ENCODE measurements at regions not wholly inside any gene's neighbourhood (a gene's known extent, or its start where the extent isn't known, plus 50 kb on each side); places are given as distances from the start of the nearest gene placed in this dataset.
A peak's percentile ranks its signal among the peaks of the same experiment; 100 is the strongest.

DNA sequence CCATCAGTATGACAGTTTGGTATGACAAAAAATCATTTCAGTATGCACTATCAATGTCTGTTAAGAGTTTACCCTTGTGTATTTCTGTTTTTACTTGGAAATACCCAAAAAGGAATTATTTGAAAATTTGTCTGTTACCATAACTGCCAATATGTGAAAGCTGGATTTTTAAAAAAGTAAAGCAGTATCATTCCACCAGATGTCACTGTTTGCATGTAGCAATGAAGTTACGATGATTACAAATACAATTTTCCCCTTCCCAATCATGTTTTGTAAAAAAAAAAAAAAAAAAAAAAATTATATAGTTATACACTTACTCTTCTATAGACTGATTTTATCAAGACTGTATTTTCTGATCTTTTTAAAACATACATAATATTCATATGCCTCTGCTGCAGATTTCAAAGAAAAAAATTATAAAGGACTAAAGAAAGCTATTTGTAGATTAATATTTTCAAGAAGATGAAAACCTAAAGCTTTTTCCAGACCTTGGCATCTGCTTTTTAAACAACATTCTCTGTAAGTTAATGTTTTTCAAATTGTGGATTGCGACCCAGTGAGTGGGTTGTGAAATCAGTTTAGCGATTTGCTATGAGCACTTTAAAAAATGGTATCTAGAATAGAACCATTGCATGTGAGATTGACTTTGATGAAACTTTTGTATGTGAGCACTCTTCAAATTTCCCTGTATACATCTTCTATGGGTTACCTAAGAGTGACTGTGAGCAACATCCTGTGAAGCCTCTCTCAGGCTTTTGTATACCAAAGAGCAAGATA is 114.2 kb downstream of the TTC6 start (continued):
- TF ChIP-seq, protein P1, sequence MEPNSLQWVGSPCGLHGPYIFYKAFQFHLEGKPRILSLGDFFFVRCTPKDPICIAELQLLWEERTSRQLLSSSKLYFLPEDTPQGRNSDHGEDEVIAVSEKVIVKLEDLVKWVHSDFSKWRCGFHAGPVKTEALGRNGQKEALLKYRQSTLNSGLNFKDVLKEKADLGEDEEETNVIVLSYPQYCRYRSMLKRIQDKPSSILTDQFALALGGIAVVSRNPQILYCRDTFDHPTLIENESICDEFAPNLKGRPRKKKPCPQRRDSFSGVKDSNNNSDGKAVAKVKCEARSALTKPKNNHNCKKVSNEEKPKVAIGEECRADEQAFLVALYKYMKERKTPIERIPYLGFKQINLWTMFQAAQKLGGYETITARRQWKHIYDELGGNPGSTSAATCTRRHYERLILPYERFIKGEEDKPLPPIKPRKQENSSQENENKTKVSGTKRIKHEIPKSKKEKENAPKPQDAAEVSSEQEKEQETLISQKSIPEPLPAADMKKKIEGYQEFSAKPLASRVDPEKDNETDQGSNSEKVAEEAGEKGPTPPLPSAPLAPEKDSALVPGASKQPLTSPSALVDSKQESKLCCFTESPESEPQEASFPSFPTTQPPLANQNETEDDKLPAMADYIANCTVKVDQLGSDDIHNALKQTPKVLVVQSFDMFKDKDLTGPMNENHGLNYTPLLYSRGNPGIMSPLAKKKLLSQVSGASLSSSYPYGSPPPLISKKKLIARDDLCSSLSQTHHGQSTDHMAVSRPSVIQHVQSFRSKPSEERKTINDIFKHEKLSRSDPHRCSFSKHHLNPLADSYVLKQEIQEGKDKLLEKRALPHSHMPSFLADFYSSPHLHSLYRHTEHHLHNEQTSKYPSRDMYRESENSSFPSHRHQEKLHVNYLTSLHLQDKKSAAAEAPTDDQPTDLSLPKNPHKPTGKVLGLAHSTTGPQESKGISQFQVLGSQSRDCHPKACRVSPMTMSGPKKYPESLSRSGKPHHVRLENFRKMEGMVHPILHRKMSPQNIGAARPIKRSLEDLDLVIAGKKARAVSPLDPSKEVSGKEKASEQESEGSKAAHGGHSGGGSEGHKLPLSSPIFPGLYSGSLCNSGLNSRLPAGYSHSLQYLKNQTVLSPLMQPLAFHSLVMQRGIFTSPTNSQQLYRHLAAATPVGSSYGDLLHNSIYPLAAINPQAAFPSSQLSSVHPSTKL (CRISPR knock-in tag; IDR thresholded peaks at IDR 0.05): 0 out of 2 replicates have a peak, but pooled peaks have one; percentile 32
- TF ChIP-seq, protein P2, sequence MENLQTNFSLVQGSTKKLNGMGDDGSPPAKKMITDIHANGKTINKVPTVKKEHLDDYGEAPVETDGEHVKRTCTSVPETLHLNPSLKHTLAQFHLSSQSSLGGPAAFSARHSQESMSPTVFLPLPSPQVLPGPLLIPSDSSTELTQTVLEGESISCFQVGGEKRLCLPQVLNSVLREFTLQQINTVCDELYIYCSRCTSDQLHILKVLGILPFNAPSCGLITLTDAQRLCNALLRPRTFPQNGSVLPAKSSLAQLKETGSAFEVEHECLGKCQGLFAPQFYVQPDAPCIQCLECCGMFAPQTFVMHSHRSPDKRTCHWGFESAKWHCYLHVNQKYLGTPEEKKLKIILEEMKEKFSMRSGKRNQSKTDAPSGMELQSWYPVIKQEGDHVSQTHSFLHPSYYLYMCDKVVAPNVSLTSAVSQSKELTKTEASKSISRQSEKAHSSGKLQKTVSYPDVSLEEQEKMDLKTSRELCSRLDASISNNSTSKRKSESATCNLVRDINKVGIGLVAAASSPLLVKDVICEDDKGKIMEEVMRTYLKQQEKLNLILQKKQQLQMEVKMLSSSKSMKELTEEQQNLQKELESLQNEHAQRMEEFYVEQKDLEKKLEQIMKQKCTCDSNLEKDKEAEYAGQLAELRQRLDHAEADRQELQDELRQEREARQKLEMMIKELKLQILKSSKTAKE (CRISPR knock-in tag; IDR thresholded peaks at IDR 0.05; ENCODE audit: borderline replicate concordance): no peak
- TF ChIP-seq GATAD2A (CRISPR knock-in tag; IDR thresholded peaks at IDR 0.05): peak; percentile 41
- TF ChIP-seq, protein P3, sequence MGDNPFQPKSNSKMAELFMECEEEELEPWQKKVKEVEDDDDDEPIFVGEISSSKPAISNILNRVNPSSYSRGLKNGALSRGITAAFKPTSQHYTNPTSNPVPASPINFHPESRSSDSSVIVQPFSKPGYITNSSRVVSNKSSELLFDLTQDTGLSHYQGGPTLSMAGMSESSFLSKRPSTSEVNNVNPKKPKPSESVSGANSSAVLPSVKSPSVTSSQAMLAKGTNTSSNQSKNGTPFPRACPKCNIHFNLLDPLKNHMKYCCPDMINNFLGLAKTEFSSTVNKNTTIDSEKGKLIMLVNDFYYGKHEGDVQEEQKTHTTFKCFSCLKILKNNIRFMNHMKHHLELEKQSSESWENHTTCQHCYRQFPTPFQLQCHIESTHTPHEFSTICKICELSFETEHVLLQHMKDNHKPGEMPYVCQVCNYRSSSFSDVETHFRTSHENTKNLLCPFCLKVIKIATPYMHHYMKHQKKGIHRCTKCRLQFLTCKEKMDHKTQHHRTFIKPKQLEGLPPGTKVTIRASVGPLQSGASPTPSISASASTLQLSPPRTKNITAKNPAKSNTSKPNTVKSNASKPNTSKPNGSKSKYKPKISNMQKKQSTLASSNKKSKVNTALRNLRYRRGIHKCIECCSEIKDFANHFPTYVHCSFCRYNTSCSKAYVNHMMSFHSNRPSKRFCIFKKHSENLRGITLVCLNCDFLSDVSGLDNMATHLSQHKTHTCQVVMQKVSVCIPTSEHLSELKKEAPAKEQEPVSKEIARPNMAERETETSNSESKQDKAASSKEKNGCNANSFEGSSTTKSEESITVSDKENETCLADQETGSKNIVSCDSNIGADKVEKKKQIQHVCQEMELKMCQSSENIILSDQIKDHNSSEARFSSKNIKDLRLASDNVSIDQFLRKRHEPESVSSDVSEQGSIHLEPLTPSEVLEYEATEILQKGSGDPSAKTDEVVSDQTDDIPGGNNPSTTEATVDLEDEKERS (CRISPR knock-in tag; IDR thresholded peaks at IDR 0.05): no peak
- no peak for TF ChIP-seq ZNF329 (CRISPR knock-in tag; IDR thresholded peaks at IDR 0.05; ENCODE audit: low read depth)
- no peak for TF ChIP-seq ZNF556 (CRISPR knock-in tag; IDR thresholded peaks at IDR 0.05; ENCODE audit: borderline replicate concordance)
- no peak for TF ChIP-seq ZNF451 (CRISPR knock-in tag; IDR thresholded peaks at IDR 0.05)
- TF ChIP-seq NFRKB (IDR thresholded peaks at IDR 0.05): no peak
- TF ChIP-seq, protein P4, sequence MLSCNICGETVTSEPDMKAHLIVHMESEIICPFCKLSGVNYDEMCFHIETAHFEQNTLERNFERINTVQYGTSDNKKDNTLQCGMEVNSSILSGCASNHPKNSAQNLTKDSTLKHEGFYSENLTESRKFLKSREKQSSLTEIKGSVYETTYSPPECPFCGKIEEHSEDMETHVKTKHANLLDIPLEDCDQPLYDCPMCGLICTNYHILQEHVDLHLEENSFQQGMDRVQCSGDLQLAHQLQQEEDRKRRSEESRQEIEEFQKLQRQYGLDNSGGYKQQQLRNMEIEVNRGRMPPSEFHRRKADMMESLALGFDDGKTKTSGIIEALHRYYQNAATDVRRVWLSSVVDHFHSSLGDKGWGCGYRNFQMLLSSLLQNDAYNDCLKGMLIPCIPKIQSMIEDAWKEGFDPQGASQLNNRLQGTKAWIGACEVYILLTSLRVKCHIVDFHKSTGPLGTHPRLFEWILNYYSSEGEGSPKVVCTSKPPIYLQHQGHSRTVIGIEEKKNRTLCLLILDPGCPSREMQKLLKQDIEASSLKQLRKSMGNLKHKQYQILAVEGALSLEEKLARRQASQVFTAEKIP (CRISPR knock-in tag; IDR thresholded peaks at IDR 0.05; ENCODE audit: borderline replicate concordance): no peak
- no peak for TF ChIP-seq ZNF224 (CRISPR knock-in tag; IDR thresholded peaks at IDR 0.05)
- TF ChIP-seq, protein P5, sequence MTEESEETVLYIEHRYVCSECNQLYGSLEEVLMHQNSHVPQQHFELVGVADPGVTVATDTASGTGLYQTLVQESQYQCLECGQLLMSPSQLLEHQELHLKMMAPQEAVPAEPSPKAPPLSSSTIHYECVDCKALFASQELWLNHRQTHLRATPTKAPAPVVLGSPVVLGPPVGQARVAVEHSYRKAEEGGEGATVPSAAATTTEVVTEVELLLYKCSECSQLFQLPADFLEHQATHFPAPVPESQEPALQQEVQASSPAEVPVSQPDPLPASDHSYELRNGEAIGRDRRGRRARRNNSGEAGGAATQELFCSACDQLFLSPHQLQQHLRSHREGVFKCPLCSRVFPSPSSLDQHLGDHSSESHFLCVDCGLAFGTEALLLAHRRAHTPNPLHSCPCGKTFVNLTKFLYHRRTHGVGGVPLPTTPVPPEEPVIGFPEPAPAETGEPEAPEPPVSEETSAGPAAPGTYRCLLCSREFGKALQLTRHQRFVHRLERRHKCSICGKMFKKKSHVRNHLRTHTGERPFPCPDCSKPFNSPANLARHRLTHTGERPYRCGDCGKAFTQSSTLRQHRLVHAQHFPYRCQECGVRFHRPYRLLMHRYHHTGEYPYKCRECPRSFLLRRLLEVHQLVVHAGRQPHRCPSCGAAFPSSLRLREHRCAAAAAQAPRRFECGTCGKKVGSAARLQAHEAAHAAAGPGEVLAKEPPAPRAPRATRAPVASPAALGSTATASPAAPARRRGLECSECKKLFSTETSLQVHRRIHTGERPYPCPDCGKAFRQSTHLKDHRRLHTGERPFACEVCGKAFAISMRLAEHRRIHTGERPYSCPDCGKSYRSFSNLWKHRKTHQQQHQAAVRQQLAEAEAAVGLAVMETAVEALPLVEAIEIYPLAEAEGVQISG (CRISPR knock-in tag; IDR thresholded peaks at IDR 0.05): no peak
- TF ChIP-seq, protein P6, sequence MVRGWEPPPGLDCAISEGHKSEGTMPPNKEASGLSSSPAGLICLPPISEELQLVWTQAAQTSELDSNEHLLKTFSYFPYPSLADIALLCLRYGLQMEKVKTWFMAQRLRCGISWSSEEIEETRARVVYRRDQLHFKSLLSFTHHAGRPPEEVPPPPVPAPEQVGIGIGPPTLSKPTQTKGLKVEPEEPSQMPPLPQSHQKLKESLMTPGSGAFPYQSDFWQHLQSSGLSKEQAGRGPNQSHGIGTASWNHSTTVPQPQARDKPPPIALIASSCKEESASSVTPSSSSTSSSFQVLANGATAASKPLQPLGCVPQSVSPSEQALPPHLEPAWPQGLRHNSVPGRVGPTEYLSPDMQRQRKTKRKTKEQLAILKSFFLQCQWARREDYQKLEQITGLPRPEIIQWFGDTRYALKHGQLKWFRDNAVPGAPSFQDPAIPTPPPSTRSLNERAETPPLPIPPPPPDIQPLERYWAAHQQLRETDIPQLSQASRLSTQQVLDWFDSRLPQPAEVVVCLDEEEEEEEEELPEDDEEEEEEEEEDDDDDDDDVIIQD (CRISPR knock-in tag; IDR thresholded peaks at IDR 0.05; ENCODE audit: low read depth): peak; percentile 55
- no peak for TF ChIP-seq MAF1 (CRISPR knock-in tag; IDR thresholded peaks at IDR 0.05; ENCODE audit: borderline replicate concordance)
